ENCODE measurements at regions not wholly inside any gene's neighbourhood (a gene's known extent, or its start where the extent isn't known, plus 50 kb on each side); places are given as distances from the start of the nearest gene placed in this dataset.

GRCh38 chr1:47684518-47684917 is 246.7 kb downstream of the FOXD2 start:
- no peak for TF ChIP-seq CTCF (IDR thresholded peaks at IDR 0.05)
- TF ChIP-seq POLR2A (IDR thresholded peaks at IDR 0.05), result no peak

Data from Peyer's patch (tissue), 4 donors.